ACHN (cell line): ENCODE measurements at regions not wholly inside any gene's neighbourhood (a gene's known extent, or its start where the extent isn't known, plus 50 kb on each side); places are given as distances from the start of the nearest gene placed in this dataset.

Experiments used
- DNase-seq: peaks from one replicate; pipeline ENCODE4 v3.0.0-alpha.2; 2015
- in situ Hi-C: cut with HindIII; loops from 2 replicates; pipeline ENCODE4 v1.10.0; 2017; ENCODE audit warnings: low sequenced_read_pairs, low pct_ligation_motif_present, low pct_unique_long_range_greater_than_20kb

GRCh38 chr21:35111321-35111930 lies 62.3 kb upstream of the RUNX1 start:
- no peak for DNase-seq
- in situ Hi-C loops: no loop called here

GRCh38 chr21:35108887-35109286 lies 59.8 kb upstream of the RUNX1 start:
- DNase-seq: no peak
- in situ Hi-C loops: no loop called here

DNA sequence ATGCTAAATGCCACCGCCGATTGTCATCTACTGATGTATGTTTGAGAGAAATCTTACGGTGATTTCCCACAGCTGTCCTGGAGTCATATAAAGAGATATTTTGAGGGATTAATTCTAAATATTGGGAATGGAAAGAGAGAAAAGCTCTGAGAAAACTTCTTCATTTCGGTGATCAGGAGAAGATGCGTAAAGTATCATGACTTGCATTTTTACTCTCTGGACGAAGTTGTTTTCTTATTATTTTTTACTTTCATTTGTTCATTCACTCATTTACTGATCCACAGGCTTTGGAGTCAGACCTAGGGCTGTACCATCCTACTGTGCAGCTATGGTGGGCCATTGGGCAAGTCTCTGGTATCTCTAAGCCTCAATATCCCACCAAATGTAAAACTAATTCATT lies 58.4 kb upstream of the RUNX1 start:
- no peak for DNase-seq
- in situ Hi-C loops: no loop called here

DNA sequence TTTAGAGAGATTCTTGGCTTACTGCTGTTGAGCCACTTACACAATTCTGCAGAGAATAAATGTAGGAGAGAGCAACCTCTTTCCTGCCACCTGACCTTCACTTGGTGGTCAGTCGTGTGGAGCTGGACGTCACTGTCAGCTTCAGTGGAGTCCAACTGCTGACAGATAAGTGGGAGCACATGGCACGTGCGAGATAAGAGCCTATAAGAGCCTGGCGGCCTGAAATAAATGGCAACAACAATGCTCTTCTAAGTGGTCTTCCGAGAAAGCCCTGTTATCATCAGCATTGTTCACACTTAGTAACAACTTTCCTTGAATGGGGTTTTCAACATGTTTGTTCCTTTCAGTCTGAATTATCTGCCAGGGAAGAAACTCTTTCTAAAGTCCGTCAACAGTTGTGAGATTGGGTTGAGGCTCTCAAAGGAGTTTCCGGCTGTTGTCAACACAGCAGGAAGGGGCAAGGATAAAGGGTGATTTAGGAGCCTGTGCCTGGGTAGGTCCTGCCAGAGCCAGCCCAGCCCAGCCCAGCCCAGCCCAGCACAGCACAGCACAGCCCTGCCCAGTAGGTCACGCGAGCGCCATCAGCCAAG lies 57.2 kb upstream of the RUNX1 start:
- in situ Hi-C loops: no loop called here
- DNase-seq: no peak

- no peak for DNase-seq
- in situ Hi-C loops: no loop called here
Observed at GRCh38 chr21:35102488-35103371, 53.6 kb upstream of the RUNX1 start.

DNA sequence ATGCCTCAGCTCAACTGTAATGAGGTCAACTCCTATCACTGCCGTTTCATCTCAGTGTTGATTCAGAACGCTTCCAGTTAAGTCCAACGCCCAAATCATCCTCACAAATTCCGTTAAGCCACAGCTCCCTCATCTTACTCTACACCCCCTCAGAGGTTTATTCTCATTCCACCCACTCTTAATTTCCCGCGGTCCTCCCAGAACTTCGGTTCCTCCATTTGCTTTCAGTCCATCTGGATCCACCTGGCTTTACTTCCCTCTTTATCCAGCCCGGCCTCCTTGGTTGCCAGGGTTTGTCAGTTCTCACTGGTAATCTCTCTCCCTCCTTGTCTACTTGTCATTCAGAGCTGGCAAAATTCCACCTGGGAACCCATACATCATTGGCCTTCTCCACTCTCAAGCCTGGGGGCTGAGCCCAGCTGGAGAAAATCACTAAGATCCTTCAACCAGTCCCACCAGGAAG lies 51.3 kb upstream of the RUNX1 start:
- no peak for DNase-seq
- in situ Hi-C loops: no loop called here

GRCh38 chr21:35099310-35099709 lies 50.2 kb upstream of the RUNX1 start:
- DNase-seq: no peak
- in situ Hi-C loops: no loop called here
